GM23248 (cell line): ENCODE measurements at regions not wholly inside any gene's neighbourhood (a gene's known extent, or its start where the extent isn't known, plus 50 kb on each side); places are given as distances from the start of the nearest gene placed in this dataset.

Experiments used
- EZH2 ChIP-seq: fragments of 200-600 bp; sonication (generic); IDR thresholded peaks from 2 replicates; pipeline ENCODE4 v1.6.1; 2018; ENCODE audit warnings: antibody characterized with exemption, mild to moderate bottlenecking; ENCODE audit not compliant: insufficient read depth, poor library complexity, severe bottlenecking
- EZH2phosphoT487 ChIP-seq: fragments of 200-600 bp; sonication (generic); IDR thresholded peaks from 2 replicates; pipeline ENCODE4 v1.6.1; 2018; ENCODE audit warnings: antibody characterized with exemption, moderate library complexity, mild to moderate bottlenecking, low read depth; ENCODE audit not compliant: insufficient read depth

DNA sequence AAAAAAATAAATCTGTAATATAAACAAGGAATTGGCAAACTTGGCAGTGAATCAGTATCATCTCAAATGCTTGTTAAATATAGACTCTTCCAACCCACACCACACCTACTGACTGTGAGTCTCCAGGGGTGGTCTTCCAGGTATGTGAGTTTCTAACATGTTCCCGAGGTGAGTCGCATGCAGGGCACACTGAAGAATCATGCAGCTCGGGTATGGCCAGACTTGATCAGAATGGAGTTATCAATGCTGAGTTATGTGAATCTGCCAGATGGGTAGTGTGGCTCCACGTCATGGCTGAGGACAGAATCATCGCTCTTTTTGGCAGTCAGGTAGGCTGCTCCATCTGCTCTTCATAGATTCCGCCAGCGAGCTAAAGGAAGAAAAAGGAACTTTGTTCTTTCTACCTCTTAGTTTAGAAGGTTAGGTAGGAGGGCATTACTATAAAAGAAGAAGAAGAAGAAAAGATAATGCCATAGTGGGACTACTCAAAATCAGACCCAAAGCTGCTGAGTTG lies 1279.7 kb upstream of the ZEB2 start:
- no peak for TF ChIP-seq EZH2phosphoT487
- no peak for TF ChIP-seq EZH2
